ENCODE measurements at regions not wholly inside any gene's neighbourhood (a gene's known extent, or its start where the extent isn't known, plus 50 kb on each side); places are given as distances from the start of the nearest gene placed in this dataset.

GRCh38 chr3:70863049-70863448, 550.6 kb upstream of the MDFIC2 start:
- TF ChIP-seq CTCF (conservative IDR thresholded peaks at IDR 0.05 in 1 of 2, IDR thresholded peaks at IDR 0.05 in 1 of 2; ENCODE audit: extremely low read depth in 1 of 2, insufficient read depth in 1 of 2, low read depth in 1 of 2, low read length in 2 of 2) (no peak), EZH2 (IDR thresholded peaks at IDR 0.05; ENCODE audit: borderline replicate concordance, low read length) (no peak)

Measured in mammary epithelial cell (primary cell).